SK-N-SH treated with all-trans-retinoic acid at 6 μM for 48 hours (cell line): ENCODE measurements at regions not wholly inside any gene's neighbourhood (a gene's known extent, or its start where the extent isn't known, plus 50 kb on each side); places are given as distances from the start of the nearest gene placed in this dataset.
"Not testable (repeated sequence)": the region's sequence is repeated elsewhere in the genome, so short reads cannot be mapped to it uniquely, and the experiment has no call there.

Experiments used
- ARNTL ChIP-seq: fragments of 450-650 bp; formaldehyde crosslinking; IDR thresholded peaks from 2 replicates; pipeline ENCODE4 v1.5.0; 2020; ENCODE audit warnings: low read depth, mild to moderate bottlenecking, moderate library complexity, borderline replicate concordance
- CSDC2 ChIP-seq: fragments of 250-450 bp; sonication (Bioruptor Pico); IDR thresholded peaks from 2 replicates; pipeline ENCODE4 v1.5.0; 2020; ENCODE audit warnings: mild to moderate bottlenecking, moderate library complexity
- ESRRG ChIP-seq: fragments of 250-450 bp; sonication (Bioruptor Pico); IDR thresholded peaks from 2 replicates; pipeline ENCODE4 v1.6.1; 2021; ENCODE audit warnings: mild to moderate bottlenecking
- GLIS3 ChIP-seq: fragments of 250-450 bp; sonication (Bioruptor Pico); IDR thresholded peaks from 2 replicates; pipeline ENCODE4 v1.5.0; 2020; ENCODE audit warnings: mild to moderate bottlenecking, moderate library complexity
- ISL1 ChIP-seq: fragments of 250-450 bp; sonication (Bioruptor Pico); IDR thresholded peaks from 2 replicates; pipeline ENCODE4 v2.1.2; 2022; ENCODE audit warnings: mild to moderate bottlenecking, moderate library complexity
- OSR1 ChIP-seq: fragments of 250-450 bp; sonication (Bioruptor Pico); IDR thresholded peaks from 2 replicates; pipeline ENCODE4 v1.8.0; 2022; ENCODE audit warnings: moderate library complexity, mild to moderate bottlenecking, inconsistent platforms
- TCF4 ChIP-seq: fragments of 250-450 bp; sonication (Bioruptor Pico); IDR thresholded peaks from 2 replicates; pipeline ENCODE4 v1.8.0; 2021; ENCODE audit warnings: mild to moderate bottlenecking, moderate library complexity, borderline replicate concordance
- ZC3H10 ChIP-seq: fragments of 250-450 bp; sonication (Bioruptor Pico); IDR thresholded peaks from 2 replicates; pipeline ENCODE4 v1.5.1; 2021; ENCODE audit warnings: mild to moderate bottlenecking, moderate library complexity
- ZFP3 ChIP-seq: fragments of 250-450 bp; sonication (Bioruptor Pico); IDR thresholded peaks from 2 replicates; pipeline ENCODE4 v1.5.0; 2020; ENCODE audit warnings: mild to moderate bottlenecking, moderate library complexity
- ZFP30 ChIP-seq: fragments of 450-650 bp; formaldehyde crosslinking; IDR thresholded peaks from 2 replicates; pipeline ENCODE4 v1.5.0; 2022; ENCODE audit warnings: mild to moderate bottlenecking, moderate library complexity
- ZNF565 ChIP-seq: fragments of 450-650 bp; formaldehyde crosslinking; conservative IDR thresholded peaks from 2 replicates; pipeline ENCODE4 v1.5.0; 2020; ENCODE audit warnings: low read depth, mild to moderate bottlenecking, moderate library complexity
- TF ChIP-seq, protein P1 (sequence below): fragments of 250-450 bp; sonication (Bioruptor Pico); IDR thresholded peaks from 2 replicates; pipeline ENCODE4 v1.5.1; 2020; ENCODE audit warnings: low read depth, mild to moderate bottlenecking, moderate library complexity
- TF ChIP-seq, protein P2 (sequence below): fragments of 250-450 bp; sonication (Bioruptor Pico); IDR thresholded peaks from 2 replicates; pipeline ENCODE4 v1.8.0; 2020; ENCODE audit warnings: mild to moderate bottlenecking, moderate library complexity, borderline replicate concordance
- TF ChIP-seq, protein P3 (sequence below): fragments of 250-450 bp; sonication (Bioruptor Pico); IDR thresholded peaks from 2 replicates; pipeline ENCODE4 v1.5.1; 2021; ENCODE audit warnings: mild to moderate bottlenecking, moderate library complexity

DNA sequence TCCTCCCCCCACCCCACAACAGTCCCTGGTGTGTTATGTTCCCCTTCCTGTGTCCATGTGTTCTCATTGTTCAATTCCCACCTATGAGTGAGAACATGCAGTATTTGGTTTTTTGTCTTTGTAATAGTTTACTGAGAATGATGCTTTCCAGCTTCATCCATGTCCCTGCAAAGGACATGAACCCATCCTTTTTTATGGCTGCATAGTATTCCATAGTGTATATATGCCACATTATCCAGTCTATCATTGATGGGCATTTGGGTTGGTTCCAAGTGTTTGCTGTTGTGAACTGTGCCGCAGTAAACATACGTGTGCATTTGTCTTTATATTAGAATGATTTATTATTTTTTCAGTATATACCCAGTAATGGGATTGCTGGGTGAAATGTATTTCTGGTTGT lies 104.0 kb downstream of the CCDC74A start:
- TF ChIP-seq ZNF565 (CRISPR knock-in tag); ZFP30 (CRISPR knock-in tag); ZC3H10 (CRISPR knock-in tag); OSR1 (CRISPR knock-in tag); TCF4 (CRISPR knock-in tag); ISL1 (CRISPR knock-in tag); CSDC2 (CRISPR knock-in tag); ESRRG (CRISPR knock-in tag); ARNTL (CRISPR knock-in tag); ZFP3 (CRISPR knock-in tag); GLIS3: not testable (repeated sequence)
- TF ChIP-seq, protein P1, sequence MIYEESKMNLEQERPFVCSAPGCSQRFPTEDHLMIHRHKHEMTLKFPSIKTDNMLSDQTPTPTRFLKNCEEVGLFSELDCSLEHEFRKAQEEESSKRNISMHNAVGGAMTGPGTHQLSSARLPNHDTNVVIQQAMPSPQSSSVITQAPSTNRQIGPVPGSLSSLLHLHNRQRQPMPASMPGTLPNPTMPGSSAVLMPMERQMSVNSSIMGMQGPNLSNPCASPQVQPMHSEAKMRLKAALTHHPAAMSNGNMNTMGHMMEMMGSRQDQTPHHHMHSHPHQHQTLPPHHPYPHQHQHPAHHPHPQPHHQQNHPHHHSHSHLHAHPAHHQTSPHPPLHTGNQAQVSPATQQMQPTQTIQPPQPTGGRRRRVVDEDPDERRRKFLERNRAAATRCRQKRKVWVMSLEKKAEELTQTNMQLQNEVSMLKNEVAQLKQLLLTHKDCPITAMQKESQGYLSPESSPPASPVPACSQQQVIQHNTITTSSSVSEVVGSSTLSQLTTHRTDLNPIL, result not testable (repeated sequence)
- TF ChIP-seq, protein P2, sequence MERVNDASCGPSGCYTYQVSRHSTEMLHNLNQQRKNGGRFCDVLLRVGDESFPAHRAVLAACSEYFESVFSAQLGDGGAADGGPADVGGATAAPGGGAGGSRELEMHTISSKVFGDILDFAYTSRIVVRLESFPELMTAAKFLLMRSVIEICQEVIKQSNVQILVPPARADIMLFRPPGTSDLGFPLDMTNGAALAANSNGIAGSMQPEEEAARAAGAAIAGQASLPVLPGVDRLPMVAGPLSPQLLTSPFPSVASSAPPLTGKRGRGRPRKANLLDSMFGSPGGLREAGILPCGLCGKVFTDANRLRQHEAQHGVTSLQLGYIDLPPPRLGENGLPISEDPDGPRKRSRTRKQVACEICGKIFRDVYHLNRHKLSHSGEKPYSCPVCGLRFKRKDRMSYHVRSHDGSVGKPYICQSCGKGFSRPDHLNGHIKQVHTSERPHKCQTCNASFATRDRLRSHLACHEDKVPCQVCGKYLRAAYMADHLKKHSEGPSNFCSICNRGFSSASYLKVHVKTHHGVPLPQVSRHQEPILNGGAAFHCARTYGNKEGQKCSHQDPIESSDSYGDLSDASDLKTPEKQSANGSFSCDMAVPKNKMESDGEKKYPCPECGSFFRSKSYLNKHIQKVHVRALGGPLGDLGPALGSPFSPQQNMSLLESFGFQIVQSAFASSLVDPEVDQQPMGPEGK (CRISPR knock-in tag), result not testable (repeated sequence)
- TF ChIP-seq, protein P3, sequence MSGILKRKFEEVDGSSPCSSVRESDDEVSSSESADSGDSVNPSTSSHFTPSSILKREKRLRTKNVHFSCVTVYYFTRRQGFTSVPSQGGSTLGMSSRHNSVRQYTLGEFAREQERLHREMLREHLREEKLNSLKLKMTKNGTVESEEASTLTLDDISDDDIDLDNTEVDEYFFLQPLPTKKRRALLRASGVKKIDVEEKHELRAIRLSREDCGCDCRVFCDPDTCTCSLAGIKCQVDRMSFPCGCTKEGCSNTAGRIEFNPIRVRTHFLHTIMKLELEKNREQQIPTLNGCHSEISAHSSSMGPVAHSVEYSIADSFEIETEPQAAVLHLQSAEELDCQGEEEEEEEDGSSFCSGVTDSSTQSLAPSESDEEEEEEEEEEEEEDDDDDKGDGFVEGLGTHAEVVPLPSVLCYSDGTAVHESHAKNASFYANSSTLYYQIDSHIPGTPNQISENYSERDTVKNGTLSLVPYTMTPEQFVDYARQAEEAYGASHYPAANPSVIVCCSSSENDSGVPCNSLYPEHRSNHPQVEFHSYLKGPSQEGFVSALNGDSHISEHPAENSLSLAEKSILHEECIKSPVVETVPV, result not testable (repeated sequence)
